ENCODE measurements at regions not wholly inside any gene's neighbourhood (a gene's known extent, or its start where the extent isn't known, plus 50 kb on each side); places are given as distances from the start of the nearest gene placed in this dataset.

- H3K4me3 ChIP-seq (ENCODE audit: insufficient read length, low read depth) = no peak overlapping the region
- no peak for DNase-seq (ENCODE audit: low read depth, low spot score)
Observed at GRCh38 chr6:54440549-54440948, 132.3 kb downstream of the TINAG start.

GRCh38 chr6:54441020-54441419 is 132.8 kb downstream of the TINAG start:
- no peak overlapping the region for H3K4me3 ChIP-seq (ENCODE audit: insufficient read length, low read depth)
- no peaks in the 10 kb centered on the region for H3K9me3 ChIP-seq (ENCODE audit: insufficient read depth, low read length)
- TF ChIP-seq SUZ12 (IDR thresholded peaks at IDR 0.05; ENCODE audit: extremely low read depth, insufficient read depth, insufficient read length) = no peak
- no peak for TF ChIP-seq ZNF274 (IDR thresholded peaks at IDR 0.05; ENCODE audit: low read depth, low read length)
- TF ChIP-seq YY1 (IDR thresholded peaks at IDR 0.05; ENCODE audit: insufficient read depth, insufficient read length) = no peak
- DNase-seq (ENCODE audit: low read depth, low spot score) = no peak
- no peak overlapping the region for H3K9ac ChIP-seq (ENCODE audit: insufficient read length, low read depth)
- H3K36me3 ChIP-seq (ENCODE audit: insufficient read depth, insufficient read length, low read length) = no peaks in the 10 kb centered on the region
- H3K27me3 ChIP-seq (ENCODE audit: insufficient read depth, insufficient read length) = no peaks in the 10 kb centered on the region
- no peaks in the 10 kb centered on the region for H3K4me1 ChIP-seq (ENCODE audit: insufficient read depth, insufficient read length)

More at GRCh38 chr6:54440549-54440948, 132.3 kb downstream of the TINAG start:
- Histone ChIP-seq H3K4me1 (ENCODE audit: insufficient read depth, insufficient read length) (no peaks in the 10 kb centered on the region), H3K9me3 (ENCODE audit: insufficient read depth, low read length) (no peaks in the 10 kb centered on the region), H3K36me3 (ENCODE audit: insufficient read depth, insufficient read length, low read length) (no peaks in the 10 kb centered on the region), H3K27me3 (ENCODE audit: insufficient read depth, insufficient read length) (no peaks in the 10 kb centered on the region), H3K9ac (ENCODE audit: insufficient read length, low read depth) (no peak overlapping the region)
- TF ChIP-seq SUZ12 (IDR thresholded peaks at IDR 0.05; ENCODE audit: extremely low read depth, insufficient read depth, insufficient read length) (no peak), YY1 (IDR thresholded peaks at IDR 0.05; ENCODE audit: insufficient read depth, insufficient read length) (no peak), ZNF274 (IDR thresholded peaks at IDR 0.05; ENCODE audit: low read depth, low read length) (no peak)

- no peak for DNase-seq (ENCODE audit: low read depth, low spot score)
- Histone ChIP-seq H3K9ac (ENCODE audit: insufficient read length, low read depth) (no peak overlapping the region), H3K4me3 (ENCODE audit: insufficient read length, low read depth) (no peak overlapping the region), H3K4me1 (ENCODE audit: insufficient read depth, insufficient read length) (no peaks in the 10 kb centered on the region), H3K36me3 (ENCODE audit: insufficient read depth, insufficient read length, low read length) (no peaks in the 10 kb centered on the region), H3K9me3 (ENCODE audit: insufficient read depth, low read length) (no peaks in the 10 kb centered on the region), H3K27me3 (ENCODE audit: insufficient read depth, insufficient read length) (no peaks in the 10 kb centered on the region)
- no peak for TF ChIP-seq SUZ12 (IDR thresholded peaks at IDR 0.05; ENCODE audit: extremely low read depth, insufficient read depth, insufficient read length)
Observed at GRCh38 chr6:54441687-54442248, 133.5 kb downstream of the TINAG start.

GRCh38 chr6:54445207-54445606 is 137.0 kb downstream of the TINAG start:
- no peak overlapping the region for H3K4me3 ChIP-seq (ENCODE audit: insufficient read length, low read depth)
- TF ChIP-seq SUZ12 (IDR thresholded peaks at IDR 0.05; ENCODE audit: extremely low read depth, insufficient read depth, insufficient read length) (no peak), YY1 (IDR thresholded peaks at IDR 0.05; ENCODE audit: insufficient read depth, insufficient read length) (no peak), ZNF274 (IDR thresholded peaks at IDR 0.05; ENCODE audit: low read depth, low read length) (no peak)
- no peaks in the 10 kb centered on the region for H3K4me1 ChIP-seq (ENCODE audit: insufficient read depth, insufficient read length)
- DNase-seq (ENCODE audit: low read depth, low spot score) = no peak
- no peak overlapping the region for H3K9ac ChIP-seq (ENCODE audit: insufficient read length, low read depth)
- H3K36me3 ChIP-seq (ENCODE audit: insufficient read depth, insufficient read length, low read length) = no peaks in the 10 kb centered on the region
- H3K9me3 ChIP-seq (ENCODE audit: insufficient read depth, low read length) = no peaks in the 10 kb centered on the region
- no peaks in the 10 kb centered on the region for H3K27me3 ChIP-seq (ENCODE audit: insufficient read depth, insufficient read length)

- TF ChIP-seq YY1 (IDR thresholded peaks at IDR 0.05; ENCODE audit: insufficient read depth, insufficient read length) = no peak
- TF ChIP-seq SUZ12 (IDR thresholded peaks at IDR 0.05; ENCODE audit: extremely low read depth, insufficient read depth, insufficient read length) = no peak
- no peak overlapping the region for H3K9ac ChIP-seq (ENCODE audit: insufficient read length, low read depth)
- H3K36me3 ChIP-seq (ENCODE audit: insufficient read depth, insufficient read length, low read length) = no peaks in the 10 kb centered on the region
- no peak overlapping the region for H3K4me3 ChIP-seq (ENCODE audit: insufficient read length, low read depth)
- H3K27me3 ChIP-seq (ENCODE audit: insufficient read depth, insufficient read length) = no peaks in the 10 kb centered on the region
- DNase-seq (ENCODE audit: low read depth, low spot score) = no peak
- no peaks in the 10 kb centered on the region for H3K4me1 ChIP-seq (ENCODE audit: insufficient read depth, insufficient read length)
- H3K9me3 ChIP-seq (ENCODE audit: insufficient read depth, low read length) = no peaks in the 10 kb centered on the region
Observed at GRCh38 chr6:54448617-54449016, 140.4 kb downstream of the TINAG start.

GRCh38 chr6:54451516-54451915 is 143.3 kb downstream of the TINAG start:
- no peaks in the 10 kb centered on the region for H3K9me3 ChIP-seq (ENCODE audit: insufficient read depth, low read length)
- no peaks in the 10 kb centered on the region for H3K27me3 ChIP-seq (ENCODE audit: insufficient read depth, insufficient read length)
- no peak overlapping the region for H3K9ac ChIP-seq (ENCODE audit: insufficient read length, low read depth)
- no peaks in the 10 kb centered on the region for H3K4me1 ChIP-seq (ENCODE audit: insufficient read depth, insufficient read length)
- H3K4me3 ChIP-seq (ENCODE audit: insufficient read length, low read depth) = no peak overlapping the region
- TF ChIP-seq SUZ12 (IDR thresholded peaks at IDR 0.05; ENCODE audit: extremely low read depth, insufficient read depth, insufficient read length) (no peak), ZNF274 (IDR thresholded peaks at IDR 0.05; ENCODE audit: low read depth, low read length) (no peak), YY1 (IDR thresholded peaks at IDR 0.05; ENCODE audit: insufficient read depth, insufficient read length) (no peak)
- no peaks in the 10 kb centered on the region for H3K36me3 ChIP-seq (ENCODE audit: insufficient read depth, insufficient read length, low read length)
- DNase-seq (ENCODE audit: low read depth, low spot score) = no peak

GRCh38 chr6:54463354-54464024 is 155.2 kb downstream of the TINAG start:
- Histone ChIP-seq H3K9me3 (ENCODE audit: insufficient read depth, low read length) (no peaks in the 10 kb centered on the region), H3K4me3 (ENCODE audit: insufficient read length, low read depth) (no peak overlapping the region), H3K27me3 (ENCODE audit: insufficient read depth, insufficient read length) (no peaks in the 10 kb centered on the region), H3K4me1 (ENCODE audit: insufficient read depth, insufficient read length) (no peaks in the 10 kb centered on the region), H3K9ac (ENCODE audit: insufficient read length, low read depth) (no peak overlapping the region), H3K36me3 (ENCODE audit: insufficient read depth, insufficient read length, low read length) (no peaks in the 10 kb centered on the region)
- no peak for TF ChIP-seq SUZ12 (IDR thresholded peaks at IDR 0.05; ENCODE audit: extremely low read depth, insufficient read depth, insufficient read length)
- no peak for TF ChIP-seq ZNF274 (IDR thresholded peaks at IDR 0.05; ENCODE audit: low read depth, low read length)
- no peak for TF ChIP-seq YY1 (IDR thresholded peaks at IDR 0.05; ENCODE audit: insufficient read depth, insufficient read length)
- DNase-seq (ENCODE audit: low read depth, low spot score) = no peak

Data from NT2/D1 (cell line).